ENCODE measurements at regions not wholly inside any gene's neighbourhood (a gene's known extent, or its start where the extent isn't known, plus 50 kb on each side); places are given as distances from the start of the nearest gene placed in this dataset.
A peak's percentile ranks its signal among the peaks of the same experiment; 100 is the strongest.
"Not testable (repeated sequence)": the region's sequence is repeated elsewhere in the genome, so short reads cannot be mapped to it uniquely, and the experiment has no call there.

DNA sequence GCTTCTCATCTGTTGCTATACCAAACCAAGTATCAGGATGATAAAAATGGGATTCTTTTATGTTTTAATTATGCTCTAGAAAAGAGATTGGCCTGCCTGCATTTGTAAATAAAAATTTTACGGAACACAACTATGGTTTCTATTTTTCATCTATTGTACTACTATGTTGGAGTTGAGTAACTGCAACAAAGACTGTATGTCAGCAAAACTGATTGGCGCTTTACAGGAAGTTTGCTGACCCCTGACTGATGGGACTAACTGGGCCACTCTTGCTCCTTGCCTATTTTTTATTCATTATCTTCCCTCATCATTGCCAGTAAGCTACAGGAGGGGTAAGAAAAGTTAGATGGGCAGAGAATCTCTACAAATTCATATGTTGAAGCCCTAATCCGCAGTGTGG lies 242.3 kb downstream of the FSIP2 start:
- no peak overlapping the region for H3K4me3 ChIP-seq (ENCODE audit: control insufficient read depth, low read depth, low read length)
- TF ChIP-seq, protein P1, sequence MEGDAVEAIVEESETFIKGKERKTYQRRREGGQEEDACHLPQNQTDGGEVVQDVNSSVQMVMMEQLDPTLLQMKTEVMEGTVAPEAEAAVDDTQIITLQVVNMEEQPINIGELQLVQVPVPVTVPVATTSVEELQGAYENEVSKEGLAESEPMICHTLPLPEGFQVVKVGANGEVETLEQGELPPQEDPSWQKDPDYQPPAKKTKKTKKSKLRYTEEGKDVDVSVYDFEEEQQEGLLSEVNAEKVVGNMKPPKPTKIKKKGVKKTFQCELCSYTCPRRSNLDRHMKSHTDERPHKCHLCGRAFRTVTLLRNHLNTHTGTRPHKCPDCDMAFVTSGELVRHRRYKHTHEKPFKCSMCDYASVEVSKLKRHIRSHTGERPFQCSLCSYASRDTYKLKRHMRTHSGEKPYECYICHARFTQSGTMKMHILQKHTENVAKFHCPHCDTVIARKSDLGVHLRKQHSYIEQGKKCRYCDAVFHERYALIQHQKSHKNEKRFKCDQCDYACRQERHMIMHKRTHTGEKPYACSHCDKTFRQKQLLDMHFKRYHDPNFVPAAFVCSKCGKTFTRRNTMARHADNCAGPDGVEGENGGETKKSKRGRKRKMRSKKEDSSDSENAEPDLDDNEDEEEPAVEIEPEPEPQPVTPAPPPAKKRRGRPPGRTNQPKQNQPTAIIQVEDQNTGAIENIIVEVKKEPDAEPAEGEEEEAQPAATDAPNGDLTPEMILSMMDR (conservative IDR thresholded peaks at IDR 0.05; ENCODE audit: control insufficient read depth, insufficient read depth, low read depth, low read length): no peak
- DNase-seq (ENCODE audit: low read depth): no peak

DNA sequence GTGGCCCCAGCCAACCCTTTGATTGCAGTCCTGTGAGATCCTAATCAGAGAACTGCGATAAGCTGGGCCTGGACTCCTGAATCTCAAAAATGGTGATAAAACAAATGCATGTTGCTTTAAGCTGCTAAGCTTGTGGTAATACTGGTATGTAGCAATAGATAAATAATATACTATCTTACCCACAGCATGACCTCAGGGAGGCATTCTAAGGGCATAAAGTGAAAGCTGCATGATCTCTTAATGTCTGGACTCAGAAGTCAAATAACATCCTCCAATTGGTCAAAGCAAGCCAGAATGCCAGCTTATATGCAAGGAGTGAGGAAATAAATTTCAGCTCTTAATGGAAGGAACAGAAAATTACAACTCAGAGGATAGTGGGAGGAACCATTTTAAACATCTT lies 246.1 kb downstream of the FSIP2 start:
- TF ChIP-seq, protein P1 (conservative IDR thresholded peaks at IDR 0.05; ENCODE audit: control insufficient read depth, insufficient read depth, low read depth, low read length): no peak

DNA sequence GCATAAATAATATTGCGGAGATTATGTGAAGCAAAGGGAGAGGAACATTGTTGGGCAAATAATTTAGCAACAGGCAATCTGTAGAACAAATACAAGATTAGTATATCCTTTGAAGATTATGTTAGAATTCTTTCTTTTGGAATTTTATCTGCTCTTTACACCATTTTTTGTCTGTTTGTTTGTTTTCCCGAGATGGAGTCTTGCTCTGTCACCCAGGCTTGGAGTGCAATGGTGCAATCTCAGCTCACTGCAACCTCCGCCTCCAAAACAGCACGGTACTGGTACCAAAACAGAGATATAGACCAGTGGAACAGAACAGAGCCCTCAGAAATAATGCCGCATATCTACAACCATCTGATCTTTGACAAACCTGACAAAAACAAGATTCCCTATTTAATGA lies 250.3 kb downstream of the FSIP2 start:
- not testable (repeated sequence) for DNase-seq (ENCODE audit: low read depth); H3K4me3 ChIP-seq (ENCODE audit: control insufficient read depth, low read depth, low read length)

More for the DNA sequence above, 246.1 kb downstream of the FSIP2 start:
- peak; percentile 8 for DNase-seq (ENCODE audit: low read depth)
- no peak overlapping the region for H3K4me3 ChIP-seq (ENCODE audit: control insufficient read depth, low read depth, low read length)

DNA sequence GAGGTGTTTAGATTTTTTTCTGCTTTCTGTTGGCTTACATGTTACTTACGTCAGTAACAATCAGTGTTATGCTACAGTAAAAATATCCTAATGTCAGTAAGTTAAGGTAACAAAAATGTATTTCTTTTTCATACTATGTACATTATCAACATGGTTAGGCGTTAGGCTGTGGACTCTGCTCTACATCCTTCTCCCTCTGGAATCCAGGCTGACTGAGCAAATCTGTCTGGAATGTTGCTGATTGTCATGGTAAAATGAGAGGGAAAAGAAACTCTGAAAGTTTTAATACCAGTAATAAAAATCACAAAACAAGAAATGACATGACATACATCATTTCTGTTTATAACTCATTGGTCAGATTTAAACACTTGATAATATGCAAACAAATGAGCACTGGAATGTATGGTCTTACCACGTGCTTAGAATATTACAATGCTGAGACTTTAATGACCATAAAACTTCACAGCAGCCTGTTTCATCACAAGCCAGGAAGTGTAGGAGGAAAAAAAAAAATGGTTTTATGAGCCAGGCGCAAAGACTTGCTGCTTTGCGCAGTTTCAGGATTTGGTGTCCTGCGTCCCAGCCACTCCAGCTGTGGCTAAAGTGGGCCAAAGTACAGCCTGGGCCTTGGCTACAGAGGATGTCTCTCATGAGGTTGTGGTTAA lies 252.4 kb downstream of the FSIP2 start:
- H3K4me3 ChIP-seq (ENCODE audit: control insufficient read depth, low read depth, low read length): no peak overlapping the region
- peak; percentile 15 for DNase-seq (ENCODE audit: low read depth)
- TF ChIP-seq, protein P1 (conservative IDR thresholded peaks at IDR 0.05; ENCODE audit: control insufficient read depth, insufficient read depth, low read depth, low read length): no peak

DNA sequence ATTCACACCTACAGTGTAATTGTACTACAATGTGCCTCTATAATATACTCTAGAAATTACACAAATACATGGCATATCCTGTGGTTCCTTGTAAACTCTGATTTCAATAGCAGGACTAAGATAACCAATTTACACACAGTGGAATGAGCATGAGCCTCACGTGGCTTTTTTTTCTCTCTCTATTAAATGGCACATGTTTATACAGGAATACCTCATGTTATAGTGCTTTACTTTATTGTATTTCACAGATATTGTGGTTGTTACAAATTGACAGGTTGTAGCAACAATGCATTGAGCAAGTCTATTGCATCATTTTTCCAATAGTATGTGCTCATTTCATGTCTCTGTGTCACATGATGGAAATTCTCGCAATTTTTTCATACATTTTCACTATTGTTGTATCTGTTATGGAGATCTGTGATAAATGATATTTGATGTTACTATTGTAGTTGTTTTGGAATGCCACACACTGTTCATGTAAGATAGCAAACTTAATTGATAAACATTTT lies 260.0 kb downstream of the FSIP2 start:
- TF ChIP-seq, protein P1 (conservative IDR thresholded peaks at IDR 0.05; ENCODE audit: control insufficient read depth, insufficient read depth, low read depth, low read length): no peak
- DNase-seq (ENCODE audit: low read depth): no peak

DNA sequence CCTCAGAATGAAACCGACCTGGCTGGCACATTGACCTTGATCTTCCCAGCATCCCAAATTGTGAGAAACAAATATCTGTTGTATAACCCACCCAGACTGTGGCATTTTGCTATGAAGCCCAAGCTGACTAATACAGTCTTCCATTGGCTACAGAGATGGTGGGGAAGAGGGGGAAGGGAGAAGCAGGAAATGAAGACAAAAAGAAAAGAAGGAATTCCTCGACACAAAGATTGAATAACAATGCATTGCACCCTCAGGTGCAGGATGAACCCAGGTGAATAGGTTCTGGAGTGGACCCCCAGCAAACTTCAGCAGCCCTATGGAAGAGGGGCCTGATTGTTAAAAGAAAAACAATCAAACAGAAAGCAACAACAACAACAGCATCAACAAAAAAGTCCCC lies 270.7 kb downstream of the FSIP2 start:
- DNase-seq (ENCODE audit: low read depth): no peak
- TF ChIP-seq, protein P1 (conservative IDR thresholded peaks at IDR 0.05; ENCODE audit: control insufficient read depth, insufficient read depth, low read depth, low read length): no peak

More for the DNA sequence above, 260.0 kb downstream of the FSIP2 start:
- no peak overlapping the region for H3K4me3 ChIP-seq (ENCODE audit: control insufficient read depth, low read depth, low read length)

DNA sequence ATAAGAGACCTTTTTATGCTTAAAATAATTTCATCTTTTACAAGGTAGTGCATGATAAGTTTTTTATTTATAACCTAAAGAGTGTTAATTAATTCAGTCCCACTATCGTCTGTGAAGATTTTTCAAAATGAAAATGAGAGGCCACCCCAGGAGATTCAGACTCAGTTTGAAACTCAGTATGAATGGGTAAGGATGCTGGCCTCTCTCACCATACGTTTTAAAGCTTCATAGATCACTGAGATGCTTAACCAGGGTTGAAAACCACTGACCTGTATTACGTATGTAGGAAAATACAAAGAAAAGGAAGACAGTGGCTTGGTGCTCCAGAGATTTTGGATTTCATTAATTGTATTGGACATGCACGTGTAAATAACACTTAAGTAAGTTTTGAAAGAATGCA lies 278.7 kb downstream of the FSIP2 start:
- DNase-seq (ENCODE audit: low read depth): no peak
- TF ChIP-seq, protein P1 (conservative IDR thresholded peaks at IDR 0.05; ENCODE audit: control insufficient read depth, insufficient read depth, low read depth, low read length): no peak
- no peak overlapping the region for H3K4me3 ChIP-seq (ENCODE audit: control insufficient read depth, low read depth, low read length)

More for the DNA sequence above, 270.7 kb downstream of the FSIP2 start:
- H3K4me3 ChIP-seq (ENCODE audit: control insufficient read depth, low read depth, low read length): no peak overlapping the region
